WTC11 (cell line): ENCODE measurements at regions not wholly inside any gene's neighbourhood (a gene's known extent, or its start where the extent isn't known, plus 50 kb on each side); places are given as distances from the start of the nearest gene placed in this dataset.

Experiments
- CTCF ChIP-seq: fragments of 200-600 bp; IDR thresholded peaks from 2 replicates; pipeline ENCODE4 v1.8.0; 2022; ENCODE audit warnings: antibody characterized with exemption
- IRF2 ChIP-seq: sonication (generic); formaldehyde crosslinking; IDR thresholded peaks from 2 replicates; pipeline ENCODE4 v1.8.0; 2022; ENCODE audit warnings: low read depth, missing genetic modification reagents, borderline replicate concordance
- NR3C1 ChIP-seq: sonication (generic); formaldehyde crosslinking; conservative IDR thresholded peaks from 2 replicates; pipeline ENCODE4 v1.8.1; 2023; ENCODE audit warnings: low read depth, mild to moderate bottlenecking, missing genetic modification reagents
- PRRX2 ChIP-seq: fragments of 250-450 bp; sonication (Bioruptor Pico); IDR thresholded peaks from 2 replicates; pipeline ENCODE4 v1.8.0; 2021; ENCODE audit warnings: mild to moderate bottlenecking
- TCF7 ChIP-seq: sonication (generic); formaldehyde crosslinking; IDR thresholded peaks from 2 replicates; pipeline ENCODE4 v1.8.0; 2022; ENCODE audit warnings: mild to moderate bottlenecking, low read depth, missing genetic modification reagents, moderate library complexity
- TP53 ChIP-seq: sonication (generic); formaldehyde crosslinking; IDR thresholded peaks from 2 replicates; pipeline ENCODE4 v1.8.1; 2023; ENCODE audit warnings: mild to moderate bottlenecking, missing genetic modification reagents
- ZNF121 ChIP-seq: sonication (generic); formaldehyde crosslinking; IDR thresholded peaks from 2 replicates; pipeline ENCODE4 v1.8.0; 2023; ENCODE audit warnings: missing genetic modification reagents
- ZNF512 ChIP-seq: sonication (generic); formaldehyde crosslinking; IDR thresholded peaks from 2 replicates; pipeline ENCODE4 v1.8.1; 2022; ENCODE audit warnings: missing genetic modification reagents, borderline replicate concordance
- TF ChIP-seq, protein P1 (sequence below): sonication (generic); formaldehyde crosslinking; IDR thresholded peaks from 2 replicates; pipeline ENCODE4 v1.8.0; 2022; ENCODE audit warnings: mild to moderate bottlenecking, missing genetic modification reagents
- TF ChIP-seq, protein P2 (sequence below): sonication (generic); formaldehyde crosslinking; IDR thresholded peaks from 2 replicates; pipeline ENCODE4 v1.8.1; 2023; ENCODE audit warnings: mild to moderate bottlenecking, missing genetic modification reagents

- TF ChIP-seq, protein P1, sequence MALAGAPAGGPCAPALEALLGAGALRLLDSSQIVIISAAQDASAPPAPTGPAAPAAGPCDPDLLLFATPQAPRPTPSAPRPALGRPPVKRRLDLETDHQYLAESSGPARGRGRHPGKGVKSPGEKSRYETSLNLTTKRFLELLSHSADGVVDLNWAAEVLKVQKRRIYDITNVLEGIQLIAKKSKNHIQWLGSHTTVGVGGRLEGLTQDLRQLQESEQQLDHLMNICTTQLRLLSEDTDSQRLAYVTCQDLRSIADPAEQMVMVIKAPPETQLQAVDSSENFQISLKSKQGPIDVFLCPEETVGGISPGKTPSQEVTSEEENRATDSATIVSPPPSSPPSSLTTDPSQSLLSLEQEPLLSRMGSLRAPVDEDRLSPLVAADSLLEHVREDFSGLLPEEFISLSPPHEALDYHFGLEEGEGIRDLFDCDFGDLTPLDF (CRISPR knock-in tag) = no peak
- TF ChIP-seq IRF2 (CRISPR knock-in tag) = no peak
- no peak for TF ChIP-seq PRRX2
- TF ChIP-seq, protein P2, sequence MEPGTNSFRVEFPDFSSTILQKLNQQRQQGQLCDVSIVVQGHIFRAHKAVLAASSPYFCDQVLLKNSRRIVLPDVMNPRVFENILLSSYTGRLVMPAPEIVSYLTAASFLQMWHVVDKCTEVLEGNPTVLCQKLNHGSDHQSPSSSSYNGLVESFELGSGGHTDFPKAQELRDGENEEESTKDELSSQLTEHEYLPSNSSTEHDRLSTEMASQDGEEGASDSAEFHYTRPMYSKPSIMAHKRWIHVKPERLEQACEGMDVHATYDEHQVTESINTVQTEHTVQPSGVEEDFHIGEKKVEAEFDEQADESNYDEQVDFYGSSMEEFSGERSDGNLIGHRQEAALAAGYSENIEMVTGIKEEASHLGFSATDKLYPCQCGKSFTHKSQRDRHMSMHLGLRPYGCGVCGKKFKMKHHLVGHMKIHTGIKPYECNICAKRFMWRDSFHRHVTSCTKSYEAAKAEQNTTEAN (CRISPR knock-in tag) = no peak
- TF ChIP-seq CTCF = no peak
- no peak for TF ChIP-seq TP53 (CRISPR knock-in tag)
- no peak for TF ChIP-seq TCF7
- TF ChIP-seq ZNF121 (CRISPR knock-in tag) = no peak
- TF ChIP-seq NR3C1 (CRISPR knock-in tag) = no peak
- TF ChIP-seq ZNF512 = no peak
Observed at GRCh38 chr4:162841753-162842152, 324.9 kb downstream of the NAF1 start.
